GDM1 (cell line): ENCODE measurements at regions not wholly inside any gene's neighbourhood (a gene's known extent, or its start where the extent isn't known, plus 50 kb on each side); places are given as distances from the start of the nearest gene placed in this dataset.

Experiments
- DNase-seq: peaks from one replicate; lab custom pipeline; 2025; lab: John Stamatoyannopoulos, UW

DNA sequence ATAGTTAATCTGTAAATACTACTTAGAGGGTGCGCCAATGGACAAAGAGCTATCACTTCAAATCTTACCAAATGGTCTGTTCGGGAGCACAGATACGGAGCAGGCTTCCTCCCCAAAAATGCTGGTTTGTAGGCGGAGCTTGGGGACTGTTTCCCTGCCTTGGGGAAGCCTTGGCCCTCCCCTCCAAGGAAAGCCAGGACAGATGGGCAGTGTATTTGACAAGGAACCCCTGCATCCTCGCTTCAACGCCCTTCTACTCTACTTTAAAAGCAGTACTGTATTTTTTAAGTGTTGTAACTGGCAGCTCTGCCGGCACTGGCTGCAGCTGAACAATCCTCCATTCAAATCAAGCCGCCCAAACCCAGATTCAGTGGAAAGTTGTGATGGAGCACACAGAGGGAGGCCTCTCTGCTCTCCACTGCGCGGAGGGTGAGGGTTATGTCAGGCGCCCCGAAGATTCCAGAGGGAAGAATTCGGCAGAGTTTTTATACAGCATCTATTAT, 83.1 kb upstream of the FNDC3B start:
- DNase-seq, result no peak

DNA sequence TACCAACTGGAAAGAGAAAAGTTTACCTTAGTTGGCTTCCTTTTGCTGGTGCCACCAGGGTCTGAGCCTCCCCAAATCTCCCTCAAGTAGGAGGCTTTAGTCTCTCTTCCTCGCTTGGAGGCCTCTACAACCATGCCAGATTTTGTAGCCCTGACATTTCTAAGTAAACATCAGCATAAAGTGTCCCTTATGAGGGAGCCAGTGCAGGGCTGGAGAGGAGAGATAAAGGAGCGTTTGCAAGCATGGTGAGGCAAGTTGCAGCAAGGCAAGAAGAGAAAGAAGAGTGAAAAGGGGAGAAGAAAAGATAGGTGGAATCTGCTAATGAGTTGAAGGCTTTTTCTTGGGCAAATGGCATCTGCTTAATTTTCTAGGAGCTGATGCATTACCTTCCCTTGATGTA, 82.7 kb upstream of the FNDC3B start:
- no peak for DNase-seq

DNA sequence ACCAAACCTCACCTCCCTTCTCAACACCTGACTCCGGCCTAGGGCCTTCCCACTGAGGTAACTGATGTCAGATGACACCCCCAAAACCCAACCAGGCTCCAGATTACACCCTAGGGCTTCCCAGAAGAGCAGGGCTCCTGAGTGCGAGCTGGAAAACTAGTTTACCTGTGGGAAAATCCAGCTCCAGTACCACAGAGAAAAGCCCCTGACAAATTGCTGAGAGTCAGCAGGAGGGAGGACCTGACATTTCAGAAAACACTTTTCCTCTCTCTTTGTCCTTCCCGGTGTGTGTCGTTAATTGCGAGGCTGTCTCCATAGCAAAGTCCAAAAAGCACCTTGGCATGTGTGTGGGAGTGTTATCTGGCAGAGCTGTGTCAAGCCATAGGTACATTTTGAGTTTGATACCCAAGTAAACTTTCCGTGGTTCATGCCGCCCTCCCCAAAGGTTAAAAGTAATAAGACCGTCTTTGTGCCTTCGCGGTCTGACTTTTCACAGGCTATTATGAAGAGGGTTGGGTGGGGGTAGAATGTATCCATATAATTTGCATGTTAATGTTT, 79.8 kb upstream of the FNDC3B start:
- DNase-seq, result no peak

DNA sequence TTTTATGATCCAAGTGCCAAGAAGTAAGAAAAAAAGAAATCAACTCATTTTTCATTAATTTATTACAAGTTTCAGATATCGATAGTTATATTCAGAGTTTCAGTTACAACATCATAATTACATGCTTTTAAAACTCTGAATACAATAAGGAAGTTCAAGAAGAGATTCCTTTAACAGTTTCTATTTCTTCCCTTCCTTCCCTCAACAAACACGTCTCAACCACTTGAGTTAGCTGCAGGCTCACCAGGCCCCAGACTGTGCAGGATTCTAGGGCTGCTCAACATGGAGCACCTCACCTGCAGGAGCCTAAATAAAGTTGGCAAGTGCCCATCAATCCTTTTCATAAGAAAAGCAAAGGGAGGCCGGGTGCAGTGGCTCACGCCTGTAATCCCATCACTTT, 79.2 kb upstream of the FNDC3B start:
- DNase-seq, result no peak

DNA sequence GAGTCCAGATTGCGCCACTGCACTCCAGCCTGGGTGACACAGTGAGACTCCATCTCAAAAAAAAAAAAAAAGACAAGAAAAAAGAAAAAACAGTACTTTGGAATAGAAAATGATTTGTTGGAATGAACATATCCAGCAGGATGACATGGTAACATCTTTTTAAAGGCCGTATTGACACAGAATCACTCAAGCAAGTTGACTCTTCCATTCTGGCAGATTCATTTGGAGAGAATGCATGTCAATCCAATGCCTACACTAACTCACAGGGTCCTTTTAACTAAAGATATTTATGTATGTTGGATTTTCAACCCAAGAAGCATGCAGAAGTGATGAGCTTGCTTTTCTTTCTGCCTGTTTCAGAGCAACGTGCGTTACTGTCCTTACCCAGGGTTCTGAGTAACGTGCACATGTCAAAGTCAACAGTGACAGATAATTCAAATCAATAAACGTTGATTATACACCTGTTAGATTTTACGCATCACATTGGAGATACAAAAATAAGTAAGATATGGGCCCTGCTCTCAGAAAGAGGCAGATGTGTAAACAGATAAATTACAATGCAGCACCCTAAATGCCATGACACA, 77.1 kb upstream of the FNDC3B start:
- DNase-seq, result no peak

DNA sequence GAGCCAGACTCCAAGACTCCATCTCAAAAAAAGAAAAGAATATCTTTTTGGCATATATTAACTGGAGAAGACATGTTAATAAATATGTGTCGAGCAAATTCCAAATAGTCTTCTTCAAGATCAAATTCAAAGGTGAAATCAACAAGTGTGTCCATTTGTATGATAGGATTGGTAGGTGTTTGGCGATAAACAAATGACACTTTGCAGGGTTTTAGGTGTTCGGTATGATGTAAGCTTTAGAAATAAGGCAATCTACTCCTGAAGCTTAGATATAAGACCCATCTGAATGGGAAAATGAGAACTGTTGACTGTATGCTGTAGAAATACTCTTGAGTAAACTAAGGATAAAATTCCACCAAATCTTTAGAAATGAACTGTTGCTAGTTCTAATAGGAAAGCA, 75.8 kb upstream of the FNDC3B start:
- no peak for DNase-seq

DNA sequence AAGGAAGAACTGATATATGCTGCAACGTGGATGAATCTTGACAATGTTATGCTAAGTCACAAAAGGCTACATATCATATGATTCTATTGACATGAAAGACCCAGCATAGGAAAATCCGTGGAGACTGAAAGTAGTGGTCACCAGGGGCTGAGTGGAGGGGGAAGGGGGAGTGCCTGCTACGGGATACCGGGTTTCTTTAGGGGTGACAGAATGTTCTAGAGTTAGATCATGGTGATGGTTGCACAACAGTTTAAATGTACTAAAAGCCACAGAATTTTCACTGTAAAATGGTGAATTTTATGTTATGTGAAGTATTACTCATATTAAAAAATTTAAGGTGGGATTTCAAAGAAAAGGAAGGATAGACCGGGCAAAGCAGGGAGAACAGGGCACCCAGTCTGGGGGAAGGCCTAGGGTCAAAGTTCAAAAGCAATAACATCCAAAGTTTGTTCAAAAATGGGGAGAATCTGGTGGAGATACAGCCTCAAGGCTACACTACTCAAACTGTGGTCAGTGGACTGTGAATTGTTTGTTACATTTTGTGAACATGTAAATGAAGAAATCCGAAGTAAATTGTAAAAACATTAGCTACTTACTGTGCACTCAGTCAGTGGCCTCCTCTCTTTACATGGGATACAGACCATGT, 74.2 kb upstream of the FNDC3B start:
- DNase-seq, result no peak

DNA sequence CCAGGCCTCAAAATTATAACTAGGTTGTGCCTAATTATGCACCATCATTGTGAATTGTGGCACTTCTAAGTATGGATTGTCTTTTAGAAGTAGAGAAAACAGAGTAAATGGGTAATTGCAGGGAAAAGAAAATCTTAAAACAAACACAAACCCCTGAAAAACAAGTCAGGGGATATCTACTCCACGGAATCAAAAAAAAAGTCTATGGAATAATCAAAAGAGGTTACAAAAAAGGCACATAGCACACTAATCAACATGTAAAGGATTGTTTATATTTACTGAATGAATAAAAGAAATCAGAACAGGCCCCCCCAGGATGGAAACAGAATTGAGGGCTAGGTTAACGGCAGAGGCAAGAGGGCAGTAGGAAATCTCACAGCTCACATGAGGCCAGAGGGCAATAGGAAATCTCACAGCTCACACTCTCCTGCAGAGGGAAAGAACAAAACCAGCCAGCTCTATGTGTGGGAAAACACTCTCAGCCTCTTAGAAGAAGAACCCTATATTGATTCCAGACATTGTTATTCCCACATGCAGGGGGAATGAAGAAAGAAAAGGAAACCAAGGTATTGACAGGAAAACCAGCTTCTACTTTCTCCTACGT, 72.7 kb upstream of the FNDC3B start:
- DNase-seq, result no peak

DNA sequence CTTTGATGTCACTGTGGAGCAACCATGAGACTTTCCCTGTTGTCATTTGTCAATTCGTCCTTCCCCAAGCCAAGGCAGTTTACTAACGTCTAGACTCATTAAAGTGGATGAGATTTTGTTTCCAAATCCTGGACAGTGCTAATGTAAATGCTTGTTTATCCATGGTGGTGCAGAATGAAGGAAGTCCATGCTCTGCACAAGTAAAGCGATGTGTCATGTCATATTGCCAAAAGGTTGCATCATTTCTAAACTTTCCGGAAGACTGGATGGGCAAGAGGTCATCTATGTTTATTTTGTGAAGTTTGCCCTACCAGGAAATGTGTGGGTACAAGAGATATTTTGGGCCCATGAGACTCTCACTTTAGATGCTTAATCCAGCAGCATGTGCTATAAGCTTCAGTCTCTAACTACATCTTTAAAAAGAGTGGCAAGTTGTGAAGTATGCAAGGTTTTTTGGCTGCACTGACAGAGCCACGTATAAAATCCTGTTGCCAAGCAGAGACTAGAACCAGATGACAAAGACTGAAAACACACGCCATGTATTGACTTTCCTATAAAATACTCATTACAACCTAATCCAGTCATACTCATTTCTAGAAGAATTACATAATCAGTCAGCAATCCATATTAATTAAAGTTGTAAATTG, 72.1 kb upstream of the FNDC3B start:
- DNase-seq, result peak; percentile 19

DNA sequence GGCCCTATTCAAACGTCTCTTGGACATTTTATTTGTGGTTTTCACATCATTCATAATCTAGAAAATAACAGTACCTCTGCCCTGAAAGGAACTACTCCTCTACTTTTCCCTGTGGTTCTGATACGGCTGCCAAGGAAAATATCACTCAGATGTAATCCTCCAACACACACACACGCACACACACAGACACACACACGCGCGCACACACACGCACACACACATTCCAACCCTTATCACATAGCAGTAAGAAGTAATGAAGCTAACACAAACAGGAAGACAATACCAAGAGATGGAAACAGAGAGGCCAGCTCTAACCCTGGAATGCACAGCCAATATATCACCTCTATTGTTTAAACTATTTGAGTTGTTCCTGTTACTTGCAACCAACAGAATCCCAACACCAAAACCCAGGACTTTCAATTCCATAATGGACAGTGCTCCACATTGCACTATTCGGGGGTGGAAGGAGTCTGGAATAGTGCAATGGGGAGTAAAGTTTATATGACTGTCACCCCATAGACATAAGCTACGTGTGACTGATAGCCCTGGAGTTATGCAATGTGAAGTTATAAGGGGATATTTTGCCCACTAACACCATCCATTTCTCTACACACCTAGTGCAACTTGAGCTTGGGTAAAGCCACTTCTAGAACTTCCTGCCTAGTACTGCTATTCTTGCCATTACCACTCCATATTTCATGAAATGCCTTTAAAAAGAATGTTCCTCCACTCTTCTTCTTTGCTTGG, 71.3 kb upstream of the FNDC3B start:
- no peak for DNase-seq

DNA sequence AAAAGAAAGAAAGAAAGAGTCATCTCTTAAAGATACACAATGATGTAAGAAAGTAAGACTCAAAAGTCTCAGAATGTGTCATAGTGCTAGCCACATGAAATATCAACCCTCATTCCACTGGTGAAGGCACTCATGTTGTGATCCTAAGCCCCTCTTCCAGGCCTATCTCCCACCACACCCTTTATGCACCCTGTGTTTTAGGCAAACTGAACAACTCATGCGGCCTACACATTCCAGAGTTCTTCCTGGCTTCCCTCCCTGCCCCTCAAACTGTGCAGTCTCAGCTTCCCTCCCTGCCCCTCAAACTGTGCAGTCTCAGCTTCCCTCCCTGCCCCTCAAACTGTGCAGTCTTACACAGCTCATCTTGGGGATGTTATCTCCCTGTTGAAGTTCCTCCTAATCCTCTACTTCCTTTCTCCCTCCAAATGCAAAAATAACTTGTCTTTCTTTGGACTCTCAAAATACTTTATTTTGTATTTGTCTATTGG, 69.0 kb upstream of the FNDC3B start:
- DNase-seq, result no peak

DNA sequence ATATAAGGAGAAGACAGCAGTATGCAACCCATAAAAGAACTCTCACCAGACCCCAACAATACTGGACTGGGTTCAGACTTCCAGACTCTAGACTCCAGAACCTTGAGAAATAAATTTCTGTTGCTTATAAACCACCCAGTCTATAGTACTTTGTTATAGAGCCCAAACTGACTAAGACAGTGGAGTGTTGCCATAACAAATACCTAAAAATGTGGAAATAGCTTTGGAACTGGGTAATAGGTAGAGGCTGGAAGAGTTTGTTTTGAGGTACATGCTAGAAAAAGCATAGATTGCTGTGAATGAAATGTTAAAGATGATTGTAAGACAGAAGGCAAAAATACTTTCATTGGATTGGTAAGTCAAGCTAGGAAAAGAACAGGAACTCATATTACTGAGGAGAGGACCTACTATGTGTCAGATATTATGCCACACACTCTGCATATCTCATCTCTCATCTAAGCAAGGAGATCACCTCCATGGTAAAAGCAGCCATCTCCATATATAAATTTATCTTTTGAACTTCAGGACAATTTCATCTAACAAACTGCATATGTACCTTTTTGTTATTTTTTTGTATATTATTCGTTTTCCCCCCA, 67.4 kb upstream of the FNDC3B start:
- no peak for DNase-seq

DNA sequence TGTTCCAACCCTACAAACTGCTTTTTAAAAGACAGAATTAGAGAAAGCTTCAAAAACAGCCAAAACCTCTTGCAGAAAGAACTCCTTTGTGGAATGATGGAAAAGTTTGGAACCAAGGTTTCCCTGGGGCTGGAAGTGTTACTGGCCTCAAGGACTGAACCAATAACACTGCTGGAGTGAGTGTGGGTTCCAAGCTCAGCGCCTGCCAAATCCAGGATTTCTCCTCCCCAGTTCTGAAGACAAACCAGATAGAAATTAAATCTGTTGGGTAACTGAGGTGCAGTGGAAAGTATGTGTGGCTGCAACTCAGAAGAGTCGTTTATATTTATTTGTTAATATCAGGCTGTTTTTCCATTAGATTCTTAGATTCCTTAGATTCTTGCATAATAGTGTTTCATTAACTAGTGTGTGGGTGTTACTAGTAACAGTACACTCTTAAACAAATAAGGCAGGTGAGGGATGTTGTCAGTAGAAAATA, 66.5 kb upstream of the FNDC3B start:
- DNase-seq, result no peak

DNA sequence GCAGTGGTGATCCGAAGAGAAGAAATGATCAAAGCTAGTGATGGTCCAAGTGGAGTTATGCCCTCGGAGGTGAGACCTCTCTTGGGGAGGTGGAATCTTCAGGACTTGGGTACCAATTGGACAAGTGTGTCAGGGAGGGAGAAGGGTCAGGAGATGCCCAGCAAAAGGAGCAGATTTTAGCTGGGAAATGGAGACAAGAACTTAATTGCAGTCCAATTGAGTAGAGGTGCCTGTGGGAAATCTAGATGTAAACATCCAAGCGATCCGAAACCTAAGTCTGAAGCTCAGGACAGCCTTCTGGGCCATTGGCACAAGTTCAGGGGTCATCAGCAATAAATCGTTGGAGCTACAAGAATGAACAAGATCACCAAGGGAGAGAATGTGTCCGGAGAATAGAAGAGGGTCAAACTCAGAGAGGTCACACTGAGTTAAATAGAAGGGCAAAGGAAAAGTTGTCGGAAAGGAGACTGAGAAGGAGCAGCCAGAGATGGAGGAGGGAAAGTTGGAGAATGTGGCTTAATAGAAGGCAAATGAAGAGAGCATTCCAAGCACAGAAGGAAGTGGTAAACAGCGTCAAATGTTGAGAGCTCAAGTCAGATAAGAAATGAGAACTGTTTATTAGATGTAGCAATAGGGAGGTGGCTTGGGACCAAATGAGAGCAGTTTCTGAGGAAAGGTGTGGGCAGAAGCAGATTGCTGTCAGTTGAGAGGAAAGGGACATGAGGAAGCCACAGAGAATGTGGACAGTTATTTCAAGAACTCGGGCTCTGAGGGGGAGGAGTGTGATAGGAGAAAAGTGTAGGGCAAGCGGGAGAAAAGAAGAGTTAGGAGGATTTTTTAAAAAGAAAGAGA, 64.2 kb upstream of the FNDC3B start:
- DNase-seq, result peak; percentile 87

DNA sequence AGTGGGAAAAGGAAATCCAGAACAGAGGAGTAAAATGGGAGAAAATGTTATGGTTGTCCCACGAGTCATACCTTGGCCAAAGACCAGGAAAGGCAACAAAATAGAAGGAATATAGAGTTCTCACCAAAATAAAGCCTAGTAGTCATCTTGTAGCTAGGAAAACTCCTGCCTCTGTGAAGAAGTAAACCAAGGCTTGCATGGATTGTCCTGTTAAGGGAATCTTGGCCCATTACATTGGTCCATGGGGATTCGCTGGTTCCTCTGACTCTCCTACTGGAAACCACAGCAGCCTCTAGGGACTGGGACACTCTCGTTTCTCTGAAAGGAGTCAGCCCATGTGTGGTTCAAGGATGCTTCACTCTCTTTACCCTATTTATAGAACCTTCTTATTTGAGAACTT, 62.9 kb upstream of the FNDC3B start:
- no peak for DNase-seq

DNA sequence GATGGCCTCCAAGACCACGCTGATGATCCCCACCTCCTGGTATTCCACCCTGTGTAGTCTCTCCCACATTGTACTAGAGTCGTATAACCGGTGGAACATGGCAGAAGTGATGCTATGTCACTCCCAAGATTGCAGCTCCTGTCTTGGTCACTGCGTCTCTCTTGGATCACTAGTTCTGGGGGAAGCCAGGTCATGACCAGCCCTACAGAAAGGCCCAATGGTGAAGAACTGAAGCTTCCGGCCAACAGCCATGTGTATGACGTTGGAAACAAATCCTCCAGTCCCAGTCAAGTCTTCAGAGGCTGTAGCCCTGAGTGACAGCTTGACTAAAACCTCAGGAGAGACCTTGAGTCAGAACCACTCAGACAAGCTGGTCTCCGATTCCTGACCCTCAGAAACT, 61.9 kb upstream of the FNDC3B start:
- DNase-seq, result no peak

DNA sequence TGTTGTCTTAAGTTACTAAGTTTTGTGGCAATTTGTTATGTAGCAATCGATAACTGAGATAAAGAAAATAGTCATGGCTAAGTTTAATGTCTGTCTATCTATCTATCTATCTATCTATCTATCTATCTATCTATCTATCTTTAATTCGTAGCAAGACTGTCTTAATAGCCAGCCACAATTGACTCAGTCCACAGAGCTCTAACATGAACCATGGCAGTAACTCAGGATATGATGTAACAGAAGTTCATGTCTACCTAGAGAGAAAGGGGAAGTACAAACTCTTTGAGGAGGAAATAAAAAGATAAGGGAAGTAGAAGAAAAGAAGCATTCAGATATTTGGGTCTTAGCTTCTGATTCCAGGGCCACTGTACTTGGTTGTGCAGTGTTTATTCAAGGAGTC, 61.5 kb upstream of the FNDC3B start:
- peak; percentile 52 for DNase-seq

DNA sequence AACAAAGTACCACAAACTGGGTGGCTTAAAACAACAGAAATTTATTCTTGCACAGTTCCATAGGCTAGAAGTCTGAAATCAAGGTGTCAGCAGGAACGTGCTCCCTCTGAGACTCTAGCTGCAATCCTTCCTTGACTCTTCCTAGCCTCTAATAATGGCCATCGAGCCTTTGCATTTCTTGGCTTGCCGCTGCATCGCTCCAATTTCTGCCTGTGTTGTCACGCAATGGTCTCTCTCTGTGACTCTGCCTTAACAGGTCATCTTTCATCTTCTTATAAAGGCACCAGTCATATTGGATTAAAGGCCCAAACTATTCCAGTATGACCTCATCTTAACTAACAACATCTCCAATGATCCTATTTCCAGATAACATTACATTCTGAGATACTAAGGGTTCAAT, 61.0 kb upstream of the FNDC3B start:
- DNase-seq, result no peak

DNA sequence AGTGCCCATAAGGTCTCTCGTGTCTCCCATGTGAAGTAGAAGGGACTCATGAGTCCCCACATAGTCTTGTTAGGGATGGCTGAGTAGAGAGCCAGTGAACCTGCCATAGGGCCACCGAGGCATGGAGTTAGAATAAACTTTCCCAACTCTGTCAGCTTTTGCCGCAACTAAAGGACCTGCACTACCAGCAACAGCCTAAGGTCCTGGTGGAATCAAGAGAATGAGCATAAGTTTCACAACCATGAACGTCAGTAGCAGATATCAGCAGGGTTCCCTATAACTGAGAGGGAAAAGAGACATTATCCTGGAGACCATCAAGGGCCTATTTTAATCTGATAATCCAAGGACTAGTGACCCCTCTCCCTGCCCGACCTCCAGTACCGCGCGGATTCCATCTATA, 60.3 kb upstream of the FNDC3B start:
- no peak for DNase-seq

DNA sequence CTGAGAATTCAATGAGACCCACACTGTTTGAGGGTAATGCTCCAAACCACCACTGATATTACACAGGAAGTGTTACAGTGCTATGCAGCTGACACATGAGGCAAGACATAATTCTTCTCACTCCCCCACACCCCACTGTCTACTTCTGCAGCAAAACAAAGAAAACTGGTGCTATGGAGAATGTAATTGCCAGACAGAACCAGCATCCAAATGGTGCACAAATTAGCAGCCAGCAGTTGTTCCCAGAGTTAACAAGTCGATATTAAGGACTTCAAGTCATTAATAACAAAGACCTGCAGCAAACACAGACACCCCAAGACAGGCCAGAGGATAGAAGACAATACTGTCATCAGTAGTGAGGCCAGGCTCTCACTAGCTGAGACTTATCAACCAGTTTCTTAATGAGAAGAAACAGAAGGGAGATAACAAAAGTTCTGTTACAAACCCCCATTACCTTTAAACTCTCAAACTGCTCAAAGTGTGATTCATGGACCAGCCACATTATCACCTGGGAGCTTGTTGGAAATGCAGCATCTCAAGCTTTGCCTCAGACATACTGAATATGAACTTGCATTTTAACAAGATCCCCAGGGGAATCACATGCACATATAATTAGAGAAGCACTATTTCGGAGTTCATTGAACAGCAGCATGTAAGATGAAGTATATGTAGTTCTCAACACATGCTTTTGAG, 58.7 kb upstream of the FNDC3B start:
- peak; percentile 55 for DNase-seq
